Prostate gland (tissue), 2 donors: ENCODE measurements at regions not wholly inside any gene's neighbourhood (a gene's known extent, or its start where the extent isn't known, plus 50 kb on each side); places are given as distances from the start of the nearest gene placed in this dataset.

Experiments
- CTCF ChIP-seq, 4 experiments: fragments of 200-600 bp in 2 of 4; fragments of 450-650 bp in 2 of 4; sonication (generic) in 2 of 4; IDR thresholded peaks; 1 replicate in 3 of 4; 2 replicates in 1 of 4; pipeline ENCODE4 v1.5.1; 2016 to 2019; ENCODE audit warnings: antibody characterized with exemption in 4 of 4, mild to moderate bottlenecking in 2 of 4, moderate library complexity in 2 of 4
- POLR2A ChIP-seq: fragments of 450-650 bp; IDR thresholded peaks from one replicate; pipeline ENCODE4 v1.6.1; 2016; ENCODE audit warnings: antibody characterized with exemption, mild to moderate bottlenecking

GRCh38 chr6:4466769-4467480, 309.3 kb upstream of the CDYL start:
- TF ChIP-seq CTCF (IDR thresholded peaks at IDR 0.05) (no peak), POLR2A (no peak)
